HPDE6-E6E7 (cell line): ENCODE measurements at regions not wholly inside any gene's neighbourhood (a gene's known extent, or its start where the extent isn't known, plus 50 kb on each side); places are given as distances from the start of the nearest gene placed in this dataset.
"Not testable (repeated sequence)": the region's sequence is repeated elsewhere in the genome, so short reads cannot be mapped to it uniquely, and the experiment has no call there.

ENCODE experiments used
- DNase-seq: peaks from one replicate; pipeline ENCODE4 v3.0.0; 2011; ENCODE audit warnings: missing footprints; ENCODE audit errors: extremely low spot score

DNA sequence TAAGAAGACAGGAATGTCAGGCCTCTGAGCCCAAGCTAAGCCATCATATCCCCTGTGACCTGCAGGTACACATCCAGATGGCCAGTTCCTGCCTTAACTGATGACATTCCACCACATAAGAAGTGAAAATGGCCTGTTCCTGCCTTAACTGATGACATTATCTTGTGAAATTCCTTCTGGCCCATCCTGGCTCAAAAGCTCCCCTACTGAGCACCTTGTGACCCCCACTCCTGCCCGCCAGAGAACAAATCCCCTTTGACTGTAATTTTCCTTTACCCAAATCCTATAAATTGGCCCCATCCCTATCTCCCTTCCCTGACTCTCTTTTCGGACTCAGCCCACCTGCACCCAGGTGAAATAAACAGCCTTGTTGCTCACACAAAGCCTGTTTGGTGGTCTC, 537.2 kb upstream of the CRIM1 start:
- not testable (repeated sequence) for DNase-seq

- DNase-seq = not testable (repeated sequence)
These were observed 541.0 kb upstream of the CRIM1 start for GRCh38 chr2:35814597-35814996.

GRCh38 chr2:35803126-35803525, 552.5 kb upstream of the CRIM1 start:
- DNase-seq = no peak

GRCh38 chr2:35794796-35795450, 560.7 kb upstream of the CRIM1 start:
- no peak for DNase-seq

DNA sequence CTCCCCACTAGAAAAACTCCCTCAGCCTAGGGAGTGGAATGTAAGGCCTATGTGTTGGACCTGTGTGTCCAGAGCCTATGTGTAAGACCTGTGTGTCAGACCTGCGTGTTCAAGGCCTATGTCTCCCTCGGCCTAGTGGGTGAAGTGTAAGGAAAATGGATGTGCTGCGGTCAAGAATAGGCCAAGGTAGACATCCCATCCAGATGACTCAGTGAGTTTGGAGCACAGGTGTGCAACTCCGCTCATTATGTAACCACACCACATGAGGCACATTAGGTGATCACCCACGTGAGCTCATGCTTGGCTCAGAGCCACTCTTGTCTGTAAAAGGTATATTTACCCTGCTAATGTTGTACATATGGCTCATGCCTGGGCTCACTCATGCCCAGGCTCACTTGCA, 565.3 kb upstream of the CRIM1 start:
- no peak for DNase-seq

GRCh38 chr2:35788543-35788942, 567.0 kb upstream of the CRIM1 start:
- no peak for DNase-seq

DNA sequence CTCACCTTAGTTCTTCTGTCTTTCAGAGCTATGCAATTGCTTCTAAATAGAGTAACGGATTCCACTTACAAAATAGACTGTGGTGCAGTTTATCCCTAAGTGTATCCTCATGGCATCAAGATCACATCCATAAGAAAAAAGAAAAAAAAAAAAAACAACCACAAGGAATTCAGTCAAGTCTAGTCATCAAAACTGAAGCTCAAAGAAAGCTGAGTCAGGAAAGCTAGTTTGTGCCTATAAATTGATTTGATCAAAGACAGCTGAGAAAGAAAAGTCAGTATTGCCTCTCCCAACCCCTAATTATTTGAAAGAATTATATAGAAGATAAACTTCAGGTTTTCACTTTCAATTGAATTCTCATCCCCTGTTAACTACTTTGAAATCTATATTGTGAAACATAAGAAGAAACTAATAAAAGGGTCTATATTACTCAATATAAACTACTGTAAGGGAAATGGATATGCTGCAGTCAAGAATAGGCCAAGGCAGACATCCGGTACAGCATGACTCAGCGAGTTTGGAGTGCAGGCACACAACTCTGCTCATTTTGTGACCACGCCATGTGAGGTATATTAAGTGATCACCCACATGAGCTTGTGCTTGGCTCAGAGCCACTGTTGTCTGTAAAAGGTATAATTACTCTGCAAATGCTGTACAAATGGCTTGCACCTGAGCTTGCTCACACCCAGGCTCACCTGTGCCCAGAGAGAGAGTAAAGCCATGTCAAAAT, 568.1 kb upstream of the CRIM1 start:
- no peak for DNase-seq

GRCh38 chr2:35785564-35785963, 570.0 kb upstream of the CRIM1 start:
- DNase-seq = no peak

DNA sequence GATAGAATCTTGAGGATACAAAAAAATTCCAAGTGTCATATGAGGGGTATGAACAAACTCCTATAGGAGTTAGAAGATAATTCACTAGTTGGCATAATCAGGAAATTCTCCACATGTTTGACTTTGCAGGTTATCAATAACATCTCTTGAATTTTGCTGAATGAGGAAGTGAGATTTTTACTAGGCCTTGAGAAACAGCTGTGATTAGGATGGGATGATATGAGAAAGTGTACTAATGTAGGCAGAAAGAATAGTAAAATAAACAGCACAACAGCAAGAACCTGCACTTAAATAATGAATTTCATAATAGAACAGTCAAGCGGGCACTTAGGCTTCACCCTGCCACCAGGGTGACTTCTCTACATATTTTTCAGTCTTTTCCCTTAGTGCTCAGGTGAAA, 570.8 kb upstream of the CRIM1 start:
- no peak for DNase-seq

- DNase-seq = no peak
These were observed 571.9 kb upstream of the CRIM1 start for GRCh38 chr2:35783723-35784122.

GRCh38 chr2:35741556-35741955, 614.0 kb upstream of the CRIM1 start:
- peak; percentile 1 for DNase-seq

DNA sequence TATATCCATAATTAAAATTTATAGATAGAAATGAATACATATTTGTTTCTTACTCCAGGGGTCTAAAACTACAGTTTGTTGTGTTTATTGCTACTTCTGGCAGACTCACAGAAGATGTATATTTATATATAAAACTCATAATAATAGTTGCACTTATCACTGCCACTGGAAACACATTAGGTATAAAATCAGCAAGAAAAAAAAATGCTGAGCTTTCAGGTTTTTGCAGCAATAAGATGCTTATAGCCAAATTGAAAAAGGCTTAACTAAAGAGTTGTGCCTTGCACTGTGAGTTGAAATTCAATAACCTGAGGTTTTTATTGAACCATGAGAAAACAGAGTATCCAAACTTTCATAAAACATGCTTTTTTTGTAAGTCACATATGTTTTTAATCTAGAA, 623.9 kb upstream of the CRIM1 start:
- no peak for DNase-seq

DNA sequence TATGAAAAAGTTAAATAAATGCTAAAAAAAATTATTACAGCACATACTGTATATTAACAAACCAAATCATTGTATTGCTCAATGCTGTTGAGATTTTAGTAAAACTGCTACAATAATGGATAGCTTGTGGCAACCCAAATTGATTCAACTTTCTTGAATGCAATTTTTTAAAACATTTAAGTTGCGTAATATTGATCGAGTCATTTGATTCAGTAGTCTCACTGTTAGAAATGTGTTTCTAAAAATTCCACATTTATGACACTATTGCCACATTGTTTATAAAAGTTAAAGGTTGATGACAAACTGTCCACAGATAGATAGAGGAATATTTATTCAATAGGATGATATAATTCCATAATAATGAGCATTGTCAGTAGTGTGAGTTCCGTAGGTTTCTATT, 640.7 kb upstream of the CRIM1 start:
- DNase-seq = no peak

DNA sequence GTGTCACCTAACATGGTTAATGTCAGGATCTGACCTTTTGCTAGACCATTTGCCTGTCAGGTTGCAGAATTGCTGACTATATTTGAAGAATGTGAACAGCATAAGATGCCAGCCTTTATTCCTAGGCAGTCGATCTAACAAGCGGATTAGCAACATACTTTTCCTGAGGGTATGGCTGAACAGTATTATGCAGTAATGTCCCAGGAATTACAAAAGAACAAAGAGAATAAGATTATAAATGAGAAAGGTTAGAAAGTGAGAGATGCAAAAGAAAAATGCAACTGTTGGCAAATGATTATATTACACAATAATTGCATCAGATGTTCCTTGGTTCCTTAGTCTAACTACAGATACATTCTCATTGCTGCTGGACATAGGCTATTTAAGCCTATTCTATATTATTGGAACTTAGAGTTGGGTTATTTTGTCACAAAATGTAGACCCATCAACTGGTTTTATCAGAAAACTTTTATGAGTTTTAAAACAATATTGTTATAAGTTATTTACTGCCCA, 647.1 kb upstream of the CRIM1 start:
- DNase-seq = no peak

- no peak for DNase-seq
These were observed 667.3 kb upstream of the CRIM1 start for GRCh38 chr2:35688309-35688708.

- no peak for DNase-seq
These were observed 703.8 kb upstream of the CRIM1 start for GRCh38 chr2:35651688-35652323.

- no peak for DNase-seq
These were observed 740.9 kb upstream of the CRIM1 start for GRCh38 chr2:35614640-35615039.

GRCh38 chr2:35606394-35606793, 749.2 kb upstream of the CRIM1 start:
- DNase-seq = no peak

- no peak for DNase-seq
These were observed 757.3 kb upstream of the CRIM1 start for GRCh38 chr2:35598310-35598709.

DNA sequence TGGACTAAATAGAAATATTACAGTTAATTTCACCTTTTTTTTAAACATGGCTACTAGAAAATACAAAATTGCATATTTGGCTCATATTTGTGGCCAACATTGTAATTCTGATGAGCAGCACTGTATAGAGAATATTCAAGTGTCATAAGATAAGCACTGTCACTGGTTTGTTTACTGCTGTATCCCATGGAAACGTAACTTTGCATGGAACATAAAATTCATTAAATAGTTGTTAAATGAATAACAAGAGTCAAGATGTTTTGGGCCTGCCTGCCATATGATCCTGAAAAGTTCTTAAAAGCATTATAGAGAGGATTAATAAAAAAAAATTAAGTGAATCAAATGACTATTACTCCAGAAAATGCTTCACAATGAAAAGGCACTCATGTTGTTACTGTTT, 763.7 kb upstream of the CRIM1 start:
- no peak for DNase-seq

DNA sequence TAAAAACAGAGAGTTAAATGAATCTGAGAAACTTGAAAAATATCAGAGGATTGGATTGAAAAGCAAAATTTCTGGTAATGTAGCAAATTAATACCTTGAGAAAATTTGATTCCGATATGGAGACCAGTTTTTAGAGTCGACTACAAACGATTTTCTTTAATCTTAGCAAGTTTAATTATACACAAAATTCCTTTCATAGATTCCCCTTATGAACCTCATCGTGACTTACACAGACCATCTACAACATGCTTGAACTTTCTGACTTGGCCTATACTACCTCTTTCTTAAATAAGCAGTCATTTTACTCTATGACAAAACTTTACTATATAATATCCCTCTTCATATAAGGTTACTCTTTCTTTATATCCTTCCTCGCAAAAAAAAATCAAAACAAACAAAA, 769.6 kb upstream of the CRIM1 start:
- no peak for DNase-seq

DNA sequence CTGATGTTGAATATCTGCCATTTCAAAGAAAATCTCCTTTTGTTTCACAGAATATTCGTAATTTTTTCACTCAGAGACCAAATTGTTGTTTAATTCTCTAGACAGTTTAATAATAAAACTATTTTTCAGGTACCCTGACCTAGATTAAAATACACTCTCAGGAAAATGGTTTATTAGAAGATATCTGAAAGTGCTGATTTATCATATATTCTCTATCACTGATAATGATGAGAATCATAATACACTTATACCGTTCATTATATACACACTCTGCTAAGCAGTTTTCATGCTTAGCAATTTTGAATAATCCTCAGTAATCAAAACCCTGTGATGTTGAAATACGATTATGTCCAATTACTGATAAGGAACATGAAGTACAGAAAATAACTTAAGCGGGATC, 772.9 kb upstream of the CRIM1 start:
- DNase-seq = no peak

DNA sequence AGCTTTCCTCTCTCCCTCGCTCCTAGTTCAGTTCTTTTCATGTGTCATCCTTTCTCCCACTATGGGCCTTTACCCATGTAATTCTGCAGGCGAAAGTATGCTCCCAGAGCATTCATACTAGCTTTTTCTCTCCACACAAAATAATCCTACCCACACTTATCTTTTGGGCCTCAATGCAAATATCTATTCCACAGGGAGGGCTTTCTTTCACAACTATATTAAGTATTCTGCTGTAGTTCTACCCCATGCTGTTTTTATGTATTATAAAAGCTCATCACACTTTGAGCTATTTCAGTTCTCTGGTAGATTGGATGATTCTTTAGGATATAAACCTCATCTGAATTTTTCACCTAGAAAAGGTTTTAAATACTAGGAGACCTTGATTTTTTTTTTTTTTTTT, 774.6 kb upstream of the CRIM1 start:
- no peak for DNase-seq
